ENCODE measurements at regions not wholly inside any gene's neighbourhood (a gene's known extent, or its start where the extent isn't known, plus 50 kb on each side); places are given as distances from the start of the nearest gene placed in this dataset.

- TF ChIP-seq POLR2A (IDR thresholded peaks at IDR 0.05; ENCODE audit: low read depth, low read length) (no peak), TAF1 (IDR thresholded peaks at IDR 0.05; ENCODE audit: borderline replicate concordance, low read depth, low read length) (no peak), POLR2AphosphoS5 (IDR thresholded peaks at IDR 0.05; ENCODE audit: low read depth, low read length) (no peak)
Measured at GRCh38 chr10:21075880-21076279, 178.8 kb upstream of the NEBL start.
